GM12878 (cell line): ENCODE measurements at regions not wholly inside any gene's neighbourhood (a gene's known extent, or its start where the extent isn't known, plus 50 kb on each side); places are given as distances from the start of the nearest gene placed in this dataset.

ENCODE experiments used
- ATAC-seq: fragments of 200-7000 bp; cut with Tn5 transposase; 3 replicates; pipeline ENCODE4 v1.9.1; 2020; ENCODE audit warnings: mild to moderate bottlenecking, moderate library complexity
- BruUV-seq: library from RNA; stranded (reverse); fragments of 400-500 nt; replicated peaks from 2 replicates; lab custom pipeline; 2021; lab: Mats Ljungman, UMichigan
- CTCF ChIA-PET: fragments of 300-600 bp; sonication (Branson Sonifier 250); formaldehyde crosslinking; extraction: SDS; loops from one replicate; lab custom pipeline; 2021; ENCODE audit warnings: inconsistent platforms; lab: Yijun Ruan, JAX
- POLR2A ChIA-PET: fragments of 350-600 bp; formaldehyde crosslinking; extraction: SDS; loops from one replicate; lab custom pipeline; 2021; ENCODE audit warnings: inconsistent platforms; lab: Charles Lee
- RAD21 ChIA-PET: fragments of 300-600 bp; sonication (Branson Sonifier 250); formaldehyde crosslinking; loops from one replicate; lab custom pipeline; 2023; ENCODE audit warnings: antibody characterized with exemption; ENCODE audit not compliant: unreplicated experiment; lab: Charles Lee
- SMC1A ChIA-PET: fragments of 300-600 bp; sonication (Branson Sonifier 250); formaldehyde crosslinking; loops from one replicate; lab custom pipeline; 2023; ENCODE audit not compliant: unreplicated experiment, uncharacterized antibody; lab: Charles Lee
- DNase-seq: peaks from one replicate; pipeline ENCODE4 v3.0.0-alpha.2; 2011; ENCODE audit warnings: low read depth, low spot score
- FAIRE-seq: peaks from 3 replicates; lab custom pipeline; 2011; peaks lifted over from hg19 to GRCh38; lab: Jason Lieb, UNC
- H2AFZ ChIP-seq: 2 replicates; pipeline ENCODE4 v1.6.0; 2011; ENCODE audit warnings: low read depth, low read length, control low read depth; ENCODE audit not compliant: control insufficient read depth
- H3K27ac ChIP-seq: 2 replicates; pipeline ENCODE4 v1.5.1; 2011; ENCODE audit warnings: control low read depth; ENCODE audit not compliant: control insufficient read depth, insufficient read depth
- H3K27me3 ChIP-seq, 2 experiments: replicated peaks in 1 of 2; 2 replicates each; pipeline versions ENCODE4 v1.6.0 to v1.6.1; 2011; ENCODE audit warnings: low read length in 1 of 2; ENCODE audit not compliant: control insufficient read depth in 2 of 2, insufficient read depth in 2 of 2
- H3K36me3 ChIP-seq, 2 experiments: 2 replicates each; pipeline ENCODE4 v1.5.1; 2011; ENCODE audit warnings: low read length in 1 of 2; ENCODE audit not compliant: control insufficient read depth in 2 of 2, insufficient read depth in 2 of 2
- H3K4me1 ChIP-seq: 2 replicates; pipeline ENCODE4 v1.6.1; 2011; ENCODE audit warnings: mild to moderate bottlenecking, low read length, moderate library complexity, mixed read lengths; ENCODE audit not compliant: control insufficient read depth, insufficient read depth
- H3K4me2 ChIP-seq: 2 replicates; pipeline ENCODE4 v1.6.0; 2011; ENCODE audit warnings: control low read depth; ENCODE audit not compliant: control insufficient read depth, insufficient read depth
- H3K4me3 ChIP-seq: fragments of 200-600 bp; sonication (generic); 2 replicates; pipeline ENCODE4 v1.5.1; 2016
- H3K79me2 ChIP-seq: 2 replicates; pipeline ENCODE4 v1.6.0; 2011; ENCODE audit warnings: low read length; ENCODE audit not compliant: control insufficient read depth, insufficient read depth
- H3K9ac ChIP-seq: 2 replicates; pipeline ENCODE4 v1.8.0; 2011; ENCODE audit warnings: low read length, control low read depth, mixed read lengths; ENCODE audit not compliant: control insufficient read depth, insufficient read depth
- H3K9me3 ChIP-seq: replicated peaks from 3 replicates; pipeline ENCODE4 v1.5.1; 2011; ENCODE audit warnings: mild to moderate bottlenecking, low read length; ENCODE audit not compliant: control insufficient read depth, insufficient read depth
- H4K20me1 ChIP-seq: 2 replicates; pipeline ENCODE4 v1.6.0; 2011; ENCODE audit not compliant: control insufficient read depth, insufficient read depth
- BACH1 ChIP-seq: fragments of 450-650 bp; IDR thresholded peaks from 2 replicates; pipeline ENCODE4 v1.6.1; 2017; ENCODE audit warnings: mild to moderate bottlenecking, borderline replicate concordance
- CHD1 ChIP-seq: IDR thresholded peaks from 2 replicates; pipeline ENCODE4 v1.6.1; 2012; ENCODE audit warnings: low read depth, low read length, improper control_type of control experiment
- CREB1 ChIP-seq: IDR thresholded peaks from 2 replicates; pipeline ENCODE4 v1.6.1; 2012; ENCODE audit warnings: low read depth, mild to moderate bottlenecking, inconsistent platforms
- MEF2A ChIP-seq: IDR thresholded peaks from 2 replicates; pipeline ENCODE4 v1.6.1; 2011; ENCODE audit warnings: low read depth, mild to moderate bottlenecking, low read length, moderate library complexity; ENCODE audit not compliant: insufficient read depth
- NFYB ChIP-seq: IDR thresholded peaks from 2 replicates; pipeline ENCODE4 v1.6.1; 2011; ENCODE audit warnings: low read depth, mild to moderate bottlenecking, low read length, improper control_type of control experiment, moderate library complexity; ENCODE audit not compliant: insufficient read depth
- NRF1 ChIP-seq: conservative IDR thresholded peaks from 2 replicates; pipeline ENCODE4 v1.6.1; 2011; ENCODE audit warnings: mild to moderate bottlenecking, low read depth, low read length, improper control_type of control experiment
- POU2F2 ChIP-seq: IDR thresholded peaks from 3 replicates; pipeline ENCODE4 v1.6.1; 2011; ENCODE audit warnings: low read depth, mild to moderate bottlenecking, low read length, borderline replicate concordance
- RFX5 ChIP-seq: IDR thresholded peaks from 2 replicates; pipeline ENCODE4 v1.6.1; 2011; ENCODE audit warnings: low read depth, low read length, improper control_type of control experiment
- SIN3A ChIP-seq: IDR thresholded peaks from 2 replicates; pipeline ENCODE4 v1.6.1; 2012; ENCODE audit warnings: low read depth, low read length, improper control_type of control experiment
- SP1 ChIP-seq: IDR thresholded peaks from one replicate; pipeline ENCODE4 v1.6.1; 2011; ENCODE audit warnings: low read depth, low read length
- ZBTB4 ChIP-seq: fragments of 450-650 bp; formaldehyde crosslinking; IDR thresholded peaks from 2 replicates; pipeline ENCODE4 v1.4.0; 2022; ENCODE audit warnings: mild to moderate bottlenecking, moderate library complexity
- ZNF217 ChIP-seq: fragments of 450-650 bp; IDR thresholded peaks from 2 replicates; pipeline ENCODE4 v1.6.1; 2017; ENCODE audit warnings: antibody characterized with exemption, mild to moderate bottlenecking
- ZNF592 ChIP-seq: fragments of 450-650 bp; IDR thresholded peaks from 2 replicates; pipeline ENCODE4 v1.6.1; 2017; ENCODE audit warnings: mild to moderate bottlenecking, moderate library complexity
- ZNF622 ChIP-seq: fragments of 450-650 bp; IDR thresholded peaks from 2 replicates; pipeline ENCODE4 v1.6.1; 2017; ENCODE audit warnings: mild to moderate bottlenecking, inconsistent platforms
- WGBS: methylation state at CpG from one replicate; pipeline ENCODE4 v1.1.6; 2016; ENCODE audit warnings: low lambda C conversion rate; ENCODE audit not compliant: insufficient replicate concordance, insufficient coverage; ENCODE audit errors: missing lambda C conversion rate; 5-methylcytosine and 5-hydroxymethylcytosine counted together
- in situ Hi-C: fragments of 300-500 bp; cut with MboI; formaldehyde crosslinking; loops from 9 replicates; pipeline ENCODE4 v1.14.3; 2018; ENCODE audit warnings: mixed read lengths
- intact Hi-C: fragments of 100-400 bp; cut with micrococcal nuclease; formaldehyde crosslinking; loops from one replicate; pipeline ENCODE4 v1.14.2; 2022; ENCODE audit not compliant: unreplicated experiment
- TF ChIP-seq, protein P1 (sequence below): fragments of 450-650 bp; conservative IDR thresholded peaks from 2 replicates; pipeline ENCODE4 v1.6.1; 2017; ENCODE audit warnings: mild to moderate bottlenecking, moderate library complexity
- TF ChIP-seq, protein P2 (sequence below): IDR thresholded peaks from 2 replicates; pipeline ENCODE4 v1.6.1; 2011; ENCODE audit warnings: low read depth, low read length, improper control_type of control experiment, borderline replicate concordance

DNA sequence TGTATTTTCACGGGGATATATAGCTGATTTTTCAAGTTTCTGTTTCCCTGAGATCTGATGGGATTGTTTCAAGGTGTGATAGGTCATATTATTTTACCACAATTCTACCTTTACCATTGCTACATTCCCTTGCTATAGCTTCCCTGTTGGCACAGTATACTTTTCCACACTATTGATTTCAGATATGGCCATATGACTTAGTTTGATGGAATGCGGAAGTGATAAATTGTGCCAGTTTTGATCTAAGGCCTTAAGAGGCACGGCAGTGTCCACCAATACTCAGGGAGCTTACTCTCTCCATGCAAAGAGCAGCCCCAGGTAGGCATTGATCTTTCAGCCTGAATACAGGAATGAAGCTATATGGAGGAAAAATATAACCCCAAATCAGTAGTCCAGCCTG is 315.7 kb downstream of the SLC16A7 start:
- Histone ChIP-seq H3K79me2 (no peaks in the 10 kb centered on the region), H3K9ac (no peak overlapping the region), H2AFZ (no peak overlapping the region), H3K9me3 (no peaks in the 10 kb centered on the region), H4K20me1 (no peaks in the 10 kb centered on the region), H3K36me3 (no peaks in the 10 kb centered on the region), H3K4me2 (no peak overlapping the region), H3K4me3 (no peak overlapping the region), H3K4me1 (no peaks in the 10 kb centered on the region), H3K27ac (no peak overlapping the region), H3K27me3 (no peaks in the 10 kb centered on the region)
- RAD21 ChIA-PET = no interaction called here
- in situ Hi-C loops (no loop called here), intact Hi-C loops (no loop called here)
- FAIRE-seq (no peak), ATAC-seq (no peak), DNase-seq (no peak)
- SMC1A ChIA-PET = interaction anchor here (1.0 to 1.3 kb wide), 2 partner anchors 14 to 26 kb away, joined by 3 read pairs; no protein-coding TSS in a partner anchor
- CTCF ChIA-PET = interaction anchor here (1.1 to 1.2 kb wide), 2 partner anchors 9 to 14 kb away, joined by 3 read pairs; no protein-coding TSS in a partner anchor
- POLR2A ChIA-PET = no interaction called here
- 57% methylated on average over 3 of the region's 3 CpGs for WGBS
- BruUV-seq = no TSS peak
- TF ChIP-seq ZBTB4 = no peak
- TF ChIP-seq CHD1 = no peak
- TF ChIP-seq ZNF592 = no peak
- TF ChIP-seq, protein P1, sequence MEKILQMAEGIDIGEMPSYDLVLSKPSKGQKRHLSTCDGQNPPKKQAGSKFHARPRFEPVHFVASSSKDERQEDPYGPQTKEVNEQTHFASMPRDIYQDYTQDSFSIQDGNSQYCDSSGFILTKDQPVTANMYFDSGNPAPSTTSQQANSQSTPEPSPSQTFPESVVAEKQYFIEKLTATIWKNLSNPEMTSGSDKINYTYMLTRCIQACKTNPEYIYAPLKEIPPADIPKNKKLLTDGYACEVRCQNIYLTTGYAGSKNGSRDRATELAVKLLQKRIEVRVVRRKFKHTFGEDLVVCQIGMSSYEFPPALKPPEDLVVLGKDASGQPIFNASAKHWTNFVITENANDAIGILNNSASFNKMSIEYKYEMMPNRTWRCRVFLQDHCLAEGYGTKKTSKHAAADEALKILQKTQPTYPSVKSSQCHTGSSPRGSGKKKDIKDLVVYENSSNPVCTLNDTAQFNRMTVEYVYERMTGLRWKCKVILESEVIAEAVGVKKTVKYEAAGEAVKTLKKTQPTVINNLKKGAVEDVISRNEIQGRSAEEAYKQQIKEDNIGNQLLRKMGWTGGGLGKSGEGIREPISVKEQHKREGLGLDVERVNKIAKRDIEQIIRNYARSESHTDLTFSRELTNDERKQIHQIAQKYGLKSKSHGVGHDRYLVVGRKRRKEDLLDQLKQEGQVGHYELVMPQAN = no peak
- TF ChIP-seq BACH1 = no peak
- TF ChIP-seq, protein P2, sequence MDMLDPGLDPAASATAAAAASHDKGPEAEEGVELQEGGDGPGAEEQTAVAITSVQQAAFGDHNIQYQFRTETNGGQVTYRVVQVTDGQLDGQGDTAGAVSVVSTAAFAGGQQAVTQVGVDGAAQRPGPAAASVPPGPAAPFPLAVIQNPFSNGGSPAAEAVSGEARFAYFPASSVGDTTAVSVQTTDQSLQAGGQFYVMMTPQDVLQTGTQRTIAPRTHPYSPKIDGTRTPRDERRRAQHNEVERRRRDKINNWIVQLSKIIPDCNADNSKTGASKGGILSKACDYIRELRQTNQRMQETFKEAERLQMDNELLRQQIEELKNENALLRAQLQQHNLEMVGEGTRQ = no peak
- TF ChIP-seq SP1 = no peak
- no peak for TF ChIP-seq RFX5
- TF ChIP-seq ZNF217 = no peak
- no peak for TF ChIP-seq MEF2A
- no peak for TF ChIP-seq NFYB
- TF ChIP-seq CREB1 = no peak
- TF ChIP-seq SIN3A = no peak
- no peak for TF ChIP-seq POU2F2
- no peak for TF ChIP-seq ZNF622
- TF ChIP-seq NRF1 = no peak
